GM12878 (cell line): ENCODE measurements at regions not wholly inside any gene's neighbourhood (a gene's known extent, or its start where the extent isn't known, plus 50 kb on each side); places are given as distances from the start of the nearest gene placed in this dataset.

ENCODE experiments used
- ATAC-seq: fragments of 200-7000 bp; cut with Tn5 transposase; 3 replicates; pipeline ENCODE4 v1.9.1; 2020; ENCODE audit warnings: mild to moderate bottlenecking, moderate library complexity
- BruUV-seq: library from RNA; stranded (reverse); fragments of 400-500 nt; replicated peaks from 2 replicates; lab custom pipeline; 2021; lab: Mats Ljungman, UMichigan
- CTCF ChIA-PET: fragments of 300-600 bp; sonication (Branson Sonifier 250); formaldehyde crosslinking; extraction: SDS; loops from one replicate; lab custom pipeline; 2021; ENCODE audit warnings: inconsistent platforms; lab: Yijun Ruan, JAX
- POLR2A ChIA-PET: fragments of 350-600 bp; formaldehyde crosslinking; extraction: SDS; loops from one replicate; lab custom pipeline; 2021; ENCODE audit warnings: inconsistent platforms; lab: Charles Lee
- RAD21 ChIA-PET: fragments of 300-600 bp; sonication (Branson Sonifier 250); formaldehyde crosslinking; loops from one replicate; lab custom pipeline; 2023; ENCODE audit warnings: antibody characterized with exemption; ENCODE audit not compliant: unreplicated experiment; lab: Charles Lee
- SMC1A ChIA-PET: fragments of 300-600 bp; sonication (Branson Sonifier 250); formaldehyde crosslinking; loops from one replicate; lab custom pipeline; 2023; ENCODE audit not compliant: unreplicated experiment, uncharacterized antibody; lab: Charles Lee
- DNase-seq: peaks from one replicate; pipeline ENCODE4 v3.0.0-alpha.2; 2011; ENCODE audit warnings: low read depth, low spot score
- FAIRE-seq: peaks from 3 replicates; lab custom pipeline; 2011; peaks lifted over from hg19 to GRCh38; lab: Jason Lieb, UNC
- H2AFZ ChIP-seq: 2 replicates; pipeline ENCODE4 v1.6.0; 2011; ENCODE audit warnings: low read depth, low read length, control low read depth; ENCODE audit not compliant: control insufficient read depth
- H3K27ac ChIP-seq: 2 replicates; pipeline ENCODE4 v1.5.1; 2011; ENCODE audit warnings: control low read depth; ENCODE audit not compliant: control insufficient read depth, insufficient read depth
- H3K27me3 ChIP-seq, 2 experiments: replicated peaks in 1 of 2; 2 replicates each; pipeline versions ENCODE4 v1.6.0 to v1.6.1; 2011; ENCODE audit warnings: low read length in 1 of 2; ENCODE audit not compliant: control insufficient read depth in 2 of 2, insufficient read depth in 2 of 2
- H3K36me3 ChIP-seq, 2 experiments: 2 replicates each; pipeline ENCODE4 v1.5.1; 2011; ENCODE audit warnings: low read length in 1 of 2; ENCODE audit not compliant: control insufficient read depth in 2 of 2, insufficient read depth in 2 of 2
- H3K4me1 ChIP-seq: 2 replicates; pipeline ENCODE4 v1.6.1; 2011; ENCODE audit warnings: mild to moderate bottlenecking, low read length, moderate library complexity, mixed read lengths; ENCODE audit not compliant: control insufficient read depth, insufficient read depth
- H3K4me2 ChIP-seq: 2 replicates; pipeline ENCODE4 v1.6.0; 2011; ENCODE audit warnings: control low read depth; ENCODE audit not compliant: control insufficient read depth, insufficient read depth
- H3K4me3 ChIP-seq: fragments of 200-600 bp; sonication (generic); 2 replicates; pipeline ENCODE4 v1.5.1; 2016
- H3K79me2 ChIP-seq: 2 replicates; pipeline ENCODE4 v1.6.0; 2011; ENCODE audit warnings: low read length; ENCODE audit not compliant: control insufficient read depth, insufficient read depth
- H3K9ac ChIP-seq: 2 replicates; pipeline ENCODE4 v1.8.0; 2011; ENCODE audit warnings: low read length, control low read depth, mixed read lengths; ENCODE audit not compliant: control insufficient read depth, insufficient read depth
- H3K9me3 ChIP-seq: replicated peaks from 3 replicates; pipeline ENCODE4 v1.5.1; 2011; ENCODE audit warnings: mild to moderate bottlenecking, low read length; ENCODE audit not compliant: control insufficient read depth, insufficient read depth
- H4K20me1 ChIP-seq: 2 replicates; pipeline ENCODE4 v1.6.0; 2011; ENCODE audit not compliant: control insufficient read depth, insufficient read depth
- ASH2L ChIP-seq: fragments of 300-600, 200-600 bp; sonication (generic); IDR thresholded peaks from 2 replicates; pipeline ENCODE4 v1.6.1; 2017; ENCODE audit warnings: low read depth, mild to moderate bottlenecking, borderline replicate concordance
- CEBPZ ChIP-seq: fragments of 150-350 bp; IDR thresholded peaks from 2 replicates; pipeline ENCODE4 v1.6.1; 2016; ENCODE audit warnings: low read depth, low read length
- CHD1 ChIP-seq: IDR thresholded peaks from 2 replicates; pipeline ENCODE4 v1.6.1; 2012; ENCODE audit warnings: low read depth, low read length, improper control_type of control experiment
- CREM ChIP-seq: IDR thresholded peaks from 2 replicates; pipeline ENCODE4 v1.6.1; 2014; ENCODE audit warnings: antibody characterized with exemption, low read depth
- PRDM15 ChIP-seq: fragments of 450-650 bp; formaldehyde crosslinking; IDR thresholded peaks from 2 replicates; pipeline ENCODE4 v1.4.0; 2020; ENCODE audit warnings: mild to moderate bottlenecking, moderate library complexity
- ZBTB33 ChIP-seq: fragments of 450-650 bp; IDR thresholded peaks from 2 replicates; pipeline ENCODE4 v1.6.1; 2017; ENCODE audit warnings: mild to moderate bottlenecking
- WGBS: methylation state at CpG from one replicate; pipeline ENCODE4 v1.1.6; 2016; ENCODE audit warnings: low lambda C conversion rate; ENCODE audit not compliant: insufficient replicate concordance, insufficient coverage; ENCODE audit errors: missing lambda C conversion rate; 5-methylcytosine and 5-hydroxymethylcytosine counted together
- in situ Hi-C: fragments of 300-500 bp; cut with MboI; formaldehyde crosslinking; loops from 9 replicates; pipeline ENCODE4 v1.14.3; 2018; ENCODE audit warnings: mixed read lengths
- intact Hi-C: fragments of 100-400 bp; cut with micrococcal nuclease; formaldehyde crosslinking; loops from one replicate; pipeline ENCODE4 v1.14.2; 2022; ENCODE audit not compliant: unreplicated experiment

GRCh38 chr19:30854661-30855060 is 482.5 kb downstream of the ZNF536 start:
- BruUV-seq, result no TSS peak
- 40% methylated on average over 4 of the region's 4 CpGs for WGBS
- RAD21 ChIA-PET, result no interaction called here

More at GRCh38 chr19:30854661-30855060, 482.5 kb downstream of the ZNF536 start:
- no peak overlapping the region for H3K9ac ChIP-seq
- no peaks in the 10 kb centered on the region; the same call in 2 of the 3 replicates for H3K9me3 ChIP-seq
- intact Hi-C loops, result no loop called here
- ChIA-PET POLR2A (no interaction called here), CTCF (no interaction called here), SMC1A (no interaction called here)
- no peaks in the 10 kb centered on the region for H3K36me3 ChIP-seq
- DNase-seq (no peak), ATAC-seq (no peak), FAIRE-seq (no peak)
- no peak overlapping the region for H3K4me3 ChIP-seq
- H3K79me2 ChIP-seq, result no peaks in the 10 kb centered on the region
- no peak overlapping the region for H2AFZ ChIP-seq
- no peak overlapping the region for H3K4me2 ChIP-seq
- in situ Hi-C loops, result no loop called here
- H3K27me3 ChIP-seq, result no peaks in the 10 kb centered on the region
- H3K27ac ChIP-seq, result no peak overlapping the region
- TF ChIP-seq CEBPZ (no peak), ZBTB33 (no peak), ASH2L (no peak), CREM (no peak), CHD1 (no peak), PRDM15 (CRISPR knock-in tag) (no peak)
- no peaks in the 10 kb centered on the region for H3K4me1 ChIP-seq
- H4K20me1 ChIP-seq, result no peaks in the 10 kb centered on the region
